GM18868 (cell line): ENCODE measurements at regions not wholly inside any gene's neighbourhood (a gene's known extent, or its start where the extent isn't known, plus 50 kb on each side); places are given as distances from the start of the nearest gene placed in this dataset.

ENCODE experiments used
- ATAC-seq: cut with Tn5 transposase; IDR thresholded peaks from one replicate; pipeline ENCODE4 v1.9.1; 2021; ENCODE audit warnings: mild to moderate bottlenecking, moderate library complexity; ENCODE audit not compliant: unreplicated experiment

DNA sequence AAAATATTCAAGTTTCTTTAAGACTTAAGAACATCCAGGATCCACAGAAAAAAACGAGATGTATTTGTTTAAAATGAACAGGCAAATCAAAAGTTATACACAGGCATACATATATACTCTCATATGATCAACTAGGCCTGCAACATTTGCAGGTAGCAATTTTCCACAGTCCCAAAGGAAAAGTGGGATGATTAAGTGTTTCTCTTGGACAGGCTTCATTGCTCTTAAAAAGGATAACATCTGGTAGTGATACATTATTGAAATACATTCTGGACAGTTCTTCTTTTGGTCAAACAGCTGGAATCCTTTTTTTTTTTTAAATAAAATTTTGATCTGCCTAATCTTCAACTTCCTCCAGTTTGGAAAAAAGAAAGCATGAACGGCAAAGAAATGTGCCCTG is 114.8 kb upstream of the TDRD3 start:
- ATAC-seq: no peak

DNA sequence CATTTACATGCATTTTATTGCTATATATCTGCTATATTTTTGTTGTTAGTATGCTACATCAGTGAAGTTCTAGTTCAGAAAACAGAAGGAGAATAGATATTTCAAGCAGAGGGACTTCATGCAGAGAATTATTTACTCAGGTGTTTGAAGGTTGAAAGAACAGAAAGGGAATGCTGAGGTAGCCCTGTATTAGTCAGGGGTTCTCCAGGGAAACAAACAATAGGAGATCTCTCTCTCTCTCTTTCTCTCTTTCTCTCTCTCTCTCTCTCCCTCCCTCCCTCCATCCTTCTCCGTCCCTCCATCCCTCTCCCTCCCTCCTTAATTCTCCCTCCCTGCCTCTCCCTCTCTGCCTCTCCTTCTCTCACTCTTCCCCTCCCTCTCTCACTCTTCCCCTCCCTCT is 114.3 kb upstream of the TDRD3 start:
- no peak for ATAC-seq

DNA sequence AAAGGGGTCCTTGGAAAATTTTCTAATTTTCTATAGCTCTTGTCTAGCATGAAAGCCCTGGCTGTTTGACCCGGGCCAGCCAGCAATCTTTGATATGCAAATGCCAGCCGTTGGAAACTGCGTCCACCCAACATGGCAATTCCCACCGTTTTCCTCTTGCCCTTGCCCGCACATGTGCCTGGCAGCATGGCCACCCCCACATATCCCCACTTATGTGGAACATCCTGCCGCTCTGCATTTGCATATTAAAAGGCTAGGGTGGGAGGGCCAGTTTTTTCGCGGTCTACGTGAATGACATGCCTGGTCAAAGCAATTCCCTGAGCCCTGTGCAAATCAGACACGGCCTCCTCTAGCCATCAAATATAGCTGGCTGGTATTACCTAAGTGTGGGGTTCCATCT is 110.3 kb upstream of the TDRD3 start:
- ATAC-seq: no peak

DNA sequence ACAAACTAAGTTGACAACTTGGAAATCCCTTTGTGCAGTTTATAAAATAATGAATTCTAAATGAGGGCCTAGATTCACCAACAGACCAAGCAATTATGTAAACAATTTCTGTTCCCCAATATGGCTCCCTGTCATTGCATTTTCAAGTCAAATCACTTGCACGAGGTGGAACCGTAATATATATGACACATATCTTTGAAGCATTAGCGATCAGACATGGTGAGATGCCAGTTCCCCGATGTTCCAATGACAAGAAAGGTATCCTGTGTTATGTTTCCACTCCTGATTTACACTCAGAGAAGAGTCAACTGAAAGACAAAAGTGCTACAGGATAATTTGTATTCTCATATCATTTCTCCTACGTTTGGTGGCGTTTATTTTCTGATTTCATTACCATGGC is 108.5 kb upstream of the TDRD3 start:
- ATAC-seq: no peak

DNA sequence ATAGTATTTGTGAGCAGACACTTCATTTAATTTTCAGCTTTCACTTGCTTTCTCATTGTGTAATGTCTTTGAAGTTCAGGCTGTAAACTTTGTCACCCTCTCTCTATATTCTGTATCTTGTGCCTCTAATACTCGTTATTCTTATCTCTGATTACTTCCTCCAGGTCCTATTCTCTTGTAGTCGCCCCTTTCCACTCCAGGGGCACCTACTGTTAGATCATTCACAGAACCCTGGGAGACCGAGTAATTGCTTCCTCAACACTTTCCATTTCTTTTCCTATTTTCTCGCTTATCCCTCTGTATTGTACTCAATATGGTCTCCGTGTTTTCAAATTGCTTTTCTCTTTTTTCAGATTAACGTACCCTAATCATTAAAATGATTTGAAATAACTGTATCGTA is 93.9 kb upstream of the TDRD3 start:
- ATAC-seq: no peak

DNA sequence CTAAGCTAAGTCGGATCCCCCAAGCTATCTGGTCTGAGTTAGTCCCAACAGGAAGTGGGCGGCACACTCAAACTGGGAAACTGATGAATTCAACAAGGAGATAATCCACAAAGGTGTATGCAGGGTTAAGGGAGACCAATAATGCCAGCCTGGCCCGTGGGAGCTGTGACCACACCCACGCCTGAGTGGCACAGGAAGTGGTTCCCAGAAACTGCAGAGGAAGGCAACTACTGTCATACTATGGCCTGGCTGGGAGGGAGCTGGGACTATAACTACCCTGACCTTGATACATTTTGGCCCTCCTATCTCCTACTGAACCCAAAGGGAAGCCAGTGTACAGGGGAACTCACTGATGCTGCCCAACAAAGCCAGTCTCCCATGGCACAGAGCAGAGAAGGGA is 85.5 kb upstream of the TDRD3 start:
- ATAC-seq: no peak

DNA sequence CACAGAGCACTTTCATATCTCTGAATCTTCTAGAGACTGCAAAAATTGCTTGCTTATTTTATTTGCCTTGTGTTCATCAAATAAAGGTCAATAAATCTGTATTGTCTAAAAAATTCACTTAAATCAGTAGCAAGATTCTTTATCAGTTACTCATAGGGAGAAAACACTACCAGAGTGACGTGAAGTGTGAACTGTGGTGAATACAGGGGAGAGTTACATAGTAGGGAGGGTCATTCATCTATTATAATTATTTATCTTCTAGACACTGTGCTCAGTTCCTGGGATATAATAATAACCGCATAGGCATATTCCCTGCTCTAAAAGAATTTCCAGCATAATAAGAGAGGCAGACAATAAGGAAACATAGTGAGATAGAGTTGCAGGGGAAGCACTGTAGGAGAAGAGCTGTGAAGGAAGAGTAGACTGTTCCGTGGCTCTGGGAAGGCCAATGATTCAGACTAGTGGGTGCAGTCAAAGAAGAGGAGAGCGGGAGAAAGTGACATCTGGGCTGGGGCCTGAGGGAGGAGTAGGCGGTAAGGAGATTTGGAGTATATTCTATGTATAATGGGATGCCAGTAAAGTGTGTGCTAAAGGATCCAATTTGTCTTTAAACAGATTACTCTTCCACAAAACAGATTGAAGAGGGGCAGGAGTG is 84.0 kb upstream of the TDRD3 start:
- no peak for ATAC-seq

DNA sequence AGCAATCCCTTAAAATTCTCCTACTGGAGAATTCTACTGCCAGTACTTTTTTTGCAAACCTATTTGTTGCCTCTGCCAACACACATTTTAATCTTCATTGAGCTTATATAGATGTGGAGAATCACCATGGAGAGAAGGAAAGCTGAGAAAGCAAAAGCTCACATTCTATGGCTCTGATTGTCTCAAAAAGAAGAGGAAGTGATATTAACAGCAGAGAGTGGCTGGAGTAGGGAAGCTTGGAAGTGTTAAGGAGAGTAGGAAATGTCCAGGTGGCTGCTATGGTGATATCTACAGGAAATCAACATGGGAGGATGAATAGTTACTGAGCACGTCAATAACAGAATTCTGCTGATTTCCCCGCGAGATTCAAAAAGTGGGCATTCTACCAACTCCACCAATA is 78.8 kb upstream of the TDRD3 start:
- ATAC-seq: no peak

DNA sequence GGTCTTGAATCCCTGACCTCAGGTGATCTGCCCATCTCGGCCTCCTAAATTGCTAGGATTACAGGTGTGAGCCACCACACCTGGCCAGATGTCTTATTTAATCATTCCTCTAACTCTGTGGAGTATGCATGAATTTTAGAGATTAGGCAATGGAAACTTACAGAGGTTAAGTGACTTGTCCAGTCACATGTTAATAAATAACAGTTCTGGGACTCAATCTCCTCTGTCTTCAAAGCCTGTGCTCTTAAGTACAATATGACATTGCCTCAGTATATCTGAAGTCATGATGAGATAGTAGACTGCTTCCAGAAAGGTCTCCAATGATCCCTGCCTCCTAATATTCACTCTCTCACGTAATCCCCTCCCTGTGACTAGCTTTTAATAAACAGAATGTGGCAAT is 72.9 kb upstream of the TDRD3 start:
- no peak for ATAC-seq

DNA sequence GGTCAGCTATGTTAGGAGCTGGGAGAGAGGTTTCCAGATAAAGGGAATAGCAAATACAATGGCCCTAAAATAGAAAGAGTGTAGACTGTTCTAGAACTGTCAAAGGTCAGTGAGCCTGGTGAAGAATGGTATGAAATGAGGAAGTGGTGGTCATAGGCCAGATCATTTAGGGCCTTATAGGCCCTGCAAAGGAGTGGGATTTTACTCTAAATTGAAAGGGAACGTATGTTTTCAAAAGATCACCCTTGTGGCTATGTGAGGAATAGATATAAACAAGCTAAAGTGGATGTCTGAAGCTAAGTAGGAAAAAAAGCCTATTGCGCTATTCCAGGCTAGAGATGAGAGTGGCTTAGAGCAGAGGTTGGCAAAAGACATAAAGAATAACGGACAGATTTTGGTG is 70.7 kb upstream of the TDRD3 start:
- no peak for ATAC-seq

DNA sequence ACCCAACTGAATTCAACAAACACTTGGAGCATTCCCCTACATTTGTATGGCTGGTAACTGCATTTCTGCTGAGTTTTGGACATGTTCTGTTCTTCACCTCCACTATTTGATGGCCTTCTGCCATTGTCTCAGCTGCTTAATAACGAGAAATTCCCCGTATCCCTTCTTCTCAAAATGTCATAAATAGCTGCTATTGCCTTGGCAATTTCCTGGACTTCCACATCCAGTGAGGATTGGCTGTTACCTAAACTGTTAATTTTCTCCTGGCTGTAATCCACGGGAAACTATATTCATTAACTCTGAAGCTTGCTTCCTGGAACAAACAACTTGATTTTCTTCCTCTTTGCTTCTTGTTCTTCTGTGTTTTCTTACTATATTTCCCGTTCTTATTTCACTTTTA is 69.5 kb upstream of the TDRD3 start:
- ATAC-seq: no peak

DNA sequence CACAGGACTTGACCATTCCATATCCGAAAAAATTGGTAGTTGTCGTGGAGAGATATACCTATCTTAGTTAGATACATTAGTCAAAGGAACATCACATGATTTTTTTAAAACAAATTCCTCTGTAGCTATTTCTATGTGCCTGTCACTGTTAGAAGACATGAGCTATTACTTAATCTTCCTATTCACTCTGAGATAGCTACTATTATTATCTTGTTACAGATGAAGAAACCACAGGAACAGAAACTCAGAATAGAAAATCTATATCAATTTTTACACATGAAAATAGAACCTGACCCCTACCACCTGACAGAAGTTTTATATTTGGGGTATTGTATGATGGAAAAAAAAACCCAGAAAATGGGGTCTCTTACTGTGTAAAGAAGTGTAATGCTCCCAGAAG is 68.9 kb upstream of the TDRD3 start:
- peak; percentile 47 for ATAC-seq

DNA sequence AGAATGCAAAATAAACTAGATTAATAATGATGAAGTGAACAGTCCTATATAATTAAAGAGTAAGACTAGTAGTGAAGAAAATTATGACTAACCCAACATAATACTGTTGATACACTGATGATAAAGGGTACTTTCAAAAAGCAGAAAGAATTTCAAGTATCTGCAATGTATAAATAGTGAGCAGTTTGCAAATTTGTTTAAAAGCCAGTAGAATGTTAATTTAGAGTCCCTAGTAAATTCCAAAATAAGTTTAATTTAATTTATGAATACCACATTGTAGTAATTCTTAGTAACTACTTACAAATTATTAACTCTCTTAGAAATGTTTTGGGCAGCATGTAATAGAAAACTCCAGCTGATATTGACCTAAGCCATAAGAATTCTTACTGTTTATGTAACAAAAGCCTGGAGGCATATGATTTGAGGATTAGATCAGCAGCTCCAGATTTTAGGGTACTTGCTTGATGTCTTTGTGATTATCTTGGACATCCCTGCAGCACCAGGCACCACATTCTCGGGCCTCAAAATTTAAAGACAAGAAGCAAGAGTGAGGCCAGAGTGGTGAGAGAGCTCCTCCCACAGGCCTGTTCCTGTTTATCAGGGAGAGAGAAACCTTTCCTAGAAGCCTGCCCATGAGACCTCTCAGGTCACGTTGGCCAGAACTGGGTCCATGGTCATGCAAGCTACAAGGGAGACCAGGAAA is 67.6 kb upstream of the TDRD3 start:
- ATAC-seq: peak; percentile 77

DNA sequence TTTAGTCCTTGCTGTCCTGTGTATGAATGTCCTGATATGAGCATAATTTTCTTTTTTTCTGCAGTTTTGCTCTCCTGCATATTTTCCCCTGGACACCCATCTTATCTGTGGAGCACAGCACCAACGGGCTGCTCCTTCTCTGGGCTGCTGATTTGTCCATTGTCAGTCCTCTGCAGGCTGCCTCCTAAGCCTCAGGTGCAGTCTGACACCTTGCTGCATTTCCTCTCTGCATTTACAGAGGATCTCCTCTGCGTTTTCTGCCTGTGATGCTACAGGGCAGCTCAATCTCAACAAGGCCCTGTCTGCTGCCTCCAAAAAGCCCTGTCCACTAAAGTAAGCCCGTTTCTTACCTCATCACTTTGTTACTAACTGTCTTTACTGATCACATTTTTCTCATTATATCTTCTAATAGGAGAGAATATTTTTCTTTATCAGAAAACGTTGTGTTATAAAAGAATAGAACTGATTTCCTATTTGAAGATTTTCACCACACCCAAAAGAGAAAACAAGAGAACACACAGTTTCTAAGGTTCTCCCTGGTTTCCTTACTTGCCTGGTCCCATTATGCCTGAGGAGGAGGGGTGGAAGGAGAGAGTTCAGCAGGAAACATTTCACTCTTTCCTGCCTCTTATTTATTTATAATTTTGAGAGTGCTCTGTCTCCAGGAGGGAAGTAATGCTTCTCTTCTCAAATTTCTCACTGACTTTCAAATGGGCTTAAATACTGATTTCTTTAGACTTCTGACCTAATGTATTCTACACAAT is 65.6 kb upstream of the TDRD3 start:
- no peak for ATAC-seq

DNA sequence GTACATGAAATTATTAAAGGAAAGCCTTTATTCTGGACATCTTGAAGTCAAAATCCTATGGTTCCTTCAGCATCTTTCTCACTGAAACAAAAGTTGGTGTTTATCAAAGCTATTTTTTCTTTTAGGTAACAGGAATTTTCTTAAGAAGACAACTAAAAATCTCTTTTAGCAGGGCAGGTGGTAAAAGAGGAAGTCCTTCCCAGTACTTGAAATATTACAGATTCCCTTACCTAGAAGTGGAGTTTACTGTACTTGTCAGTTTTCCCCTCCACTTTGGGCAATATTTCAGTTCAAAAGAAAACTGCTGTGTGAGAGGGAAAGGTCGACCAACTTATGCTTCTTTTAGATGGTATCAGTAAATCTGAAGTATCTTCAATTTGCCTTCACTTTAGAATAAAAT is 64.3 kb upstream of the TDRD3 start:
- no peak for ATAC-seq

DNA sequence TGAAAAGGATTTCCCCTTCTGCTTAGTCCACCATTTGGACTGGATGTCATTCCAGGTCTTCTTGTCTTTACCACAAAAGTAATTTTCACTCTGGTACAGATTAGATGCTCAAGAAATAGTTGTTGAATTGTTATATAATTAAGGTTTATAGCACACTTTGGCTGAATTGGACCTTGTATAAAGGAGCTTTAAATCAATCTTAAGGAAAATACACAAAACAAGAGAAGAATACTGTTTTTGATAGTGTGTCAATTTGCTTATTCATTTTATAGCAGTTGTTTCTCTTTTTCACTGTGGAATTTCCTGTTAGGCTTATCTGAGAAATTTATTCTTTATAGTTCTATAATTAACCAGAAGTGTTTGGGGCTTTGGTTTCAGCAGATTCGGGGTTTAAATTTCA is 62.7 kb upstream of the TDRD3 start:
- ATAC-seq: no peak

DNA sequence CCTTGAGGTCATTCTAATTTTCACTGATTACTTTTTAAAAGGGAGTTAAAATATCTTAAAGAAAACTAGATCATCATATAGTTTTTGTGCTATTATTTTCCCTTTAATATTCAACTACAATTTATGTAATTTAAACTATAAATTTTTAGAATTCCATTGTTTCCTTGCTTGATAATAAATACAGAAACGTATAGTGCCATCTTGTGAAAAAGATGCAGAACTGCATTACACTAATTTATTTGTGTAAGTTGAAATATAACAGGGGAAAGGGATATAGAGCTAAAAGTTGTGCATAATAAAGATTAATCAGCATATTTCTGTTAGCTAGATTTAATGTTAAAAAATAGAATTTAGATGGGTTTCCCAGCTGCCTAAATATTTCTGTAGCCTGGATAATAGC is 61.5 kb upstream of the TDRD3 start:
- no peak for ATAC-seq

DNA sequence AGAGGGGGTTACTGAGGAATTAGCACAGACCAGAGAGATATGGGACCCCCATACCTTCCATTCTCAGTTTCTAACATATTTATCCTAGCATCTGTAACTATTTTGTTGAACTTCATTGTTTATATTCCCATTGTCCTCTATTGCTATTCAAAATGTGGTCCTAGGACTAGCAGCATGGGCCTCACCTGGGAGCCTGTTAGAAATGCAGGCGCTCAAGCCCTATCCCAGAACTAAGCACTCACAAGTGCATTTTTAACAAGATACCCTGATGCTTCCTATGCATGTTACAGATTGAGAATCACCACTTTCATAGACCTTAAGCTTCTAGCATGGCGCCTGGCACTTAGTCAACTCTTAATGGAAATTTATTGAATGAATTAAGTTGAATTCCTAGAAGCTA is 58.3 kb upstream of the TDRD3 start:
- no peak for ATAC-seq

DNA sequence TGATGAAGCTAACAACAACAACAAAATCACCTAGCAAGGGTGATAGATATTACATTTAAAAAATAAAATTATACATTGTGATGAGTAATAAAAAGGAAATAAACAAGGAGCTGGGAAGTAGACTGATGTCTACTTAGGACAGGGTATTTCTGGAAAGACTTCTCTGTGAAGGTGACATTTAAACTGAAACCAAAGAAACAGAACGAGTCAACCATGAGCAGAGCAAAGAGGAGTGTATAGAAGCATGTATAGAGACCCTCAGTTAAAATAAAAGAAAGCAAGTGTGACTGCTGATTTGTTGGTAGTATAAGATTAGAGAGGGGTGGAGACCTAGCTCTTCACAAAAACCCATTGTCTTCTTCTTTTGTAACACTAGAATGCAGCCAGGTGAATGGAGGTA is 53.0 kb upstream of the TDRD3 start:
- no peak for ATAC-seq

DNA sequence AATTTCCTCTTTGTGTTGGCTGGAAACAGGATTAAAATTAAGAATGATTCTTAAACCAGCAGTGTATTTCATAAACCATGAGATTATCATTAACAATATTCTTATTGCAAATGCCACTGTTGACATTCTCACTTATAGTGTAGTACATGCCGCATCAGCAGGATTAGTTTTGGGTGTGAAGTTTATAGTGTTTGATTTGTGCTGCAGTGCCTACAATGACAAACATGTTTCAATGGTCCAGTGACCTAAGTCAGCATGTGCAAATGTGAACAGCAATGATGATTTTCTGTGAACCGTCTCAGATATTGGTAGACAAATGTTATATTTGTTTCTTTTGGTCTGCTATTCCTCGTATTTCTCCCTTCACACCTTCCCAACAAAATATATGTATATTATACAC is 49.8 kb upstream of the TDRD3 start:
- ATAC-seq: no peak
